Calu3 (cell line): ENCODE measurements at regions not wholly inside any gene's neighbourhood (a gene's known extent, or its start where the extent isn't known, plus 50 kb on each side); places are given as distances from the start of the nearest gene placed in this dataset.

ENCODE experiments used
- BruUV-seq: library from RNA; stranded (reverse); fragments of 400-500 nt; replicated peaks from 2 replicates; lab custom pipeline; 2021; lab: Mats Ljungman, UMichigan
- CTCF ChIA-PET: fragments of 300-600 bp; sonication (Branson Sonifier 250); formaldehyde crosslinking; loops from one replicate; lab custom pipeline; 2022; ENCODE audit warnings: antibody characterized with exemption; lab: Charles Lee
- DNase-seq: peaks from one replicate; pipeline ENCODE4 v3.0.0; 2022
- H3K27ac Mint-ChIP-seq: one replicate; pipeline ENCODE4 v1.8.0; 2022; ENCODE audit warnings: mixed read lengths; ENCODE audit not compliant: unreplicated experiment
- H3K27me3 Mint-ChIP-seq: one replicate; pipeline ENCODE4 v1.8.0; 2022; ENCODE audit warnings: mixed read lengths; ENCODE audit not compliant: unreplicated experiment
- H3K36me3 Mint-ChIP-seq: one replicate; pipeline ENCODE4 v1.8.0; 2022; ENCODE audit warnings: mild to moderate bottlenecking, moderate library complexity, mixed read lengths; ENCODE audit not compliant: insufficient read depth, unreplicated experiment
- H3K4me1 Mint-ChIP-seq: one replicate; pipeline ENCODE4 v1.8.0; 2022; ENCODE audit warnings: mild to moderate bottlenecking, low read depth, mixed read lengths; ENCODE audit not compliant: unreplicated experiment
- H3K4me3 Mint-ChIP-seq: one replicate; pipeline ENCODE4 v1.8.0; 2022; ENCODE audit warnings: mild to moderate bottlenecking, low read depth, moderate library complexity, mixed read lengths; ENCODE audit not compliant: unreplicated experiment
- H3K9me3 Mint-ChIP-seq: one replicate; pipeline ENCODE4 v1.8.0; 2022; ENCODE audit warnings: low read depth, mixed read lengths; ENCODE audit not compliant: unreplicated experiment
- CTCF ChIP-seq: fragments of 200-600 bp; IDR thresholded peaks from one replicate; pipeline ENCODE4 v1.8.0; 2022; ENCODE audit warnings: antibody characterized with exemption; ENCODE audit not compliant: unreplicated experiment
- intact Hi-C: fragments of 100-400 bp; cut with micrococcal nuclease; formaldehyde crosslinking; loops from one replicate; pipeline ENCODE4 v1.10.0; 2022; ENCODE audit not compliant: unreplicated experiment

- Mint-ChIP-seq H3K9me3 (no peaks in the 10 kb centered on the region), H3K4me1 (no peaks in the 10 kb centered on the region), H3K4me3 (no peak overlapping the region), H3K27me3 (no peaks in the 10 kb centered on the region), H3K27ac (no peak overlapping the region), H3K36me3 (no peaks in the 10 kb centered on the region)
- BruUV-seq = no TSS peak
- DNase-seq = no peak
- CTCF ChIA-PET = no interaction called here
- intact Hi-C loops = no loop called here
- no peak for TF ChIP-seq CTCF
These were observed 95.3 kb downstream of the RBM43 start for GRCh38 chr2:151166410-151166809.

GRCh38 chr2:151165105-151165684 is 96.5 kb downstream of the RBM43 start:
- CTCF ChIA-PET = no interaction called here
- DNase-seq = no peak
- intact Hi-C loops = no loop called here
- no peaks in the 10 kb centered on the region for H3K27me3 Mint-ChIP-seq
- no peak for TF ChIP-seq CTCF
- no peak overlapping the region for H3K27ac Mint-ChIP-seq
- H3K36me3 Mint-ChIP-seq = no peaks in the 10 kb centered on the region
- no peaks in the 10 kb centered on the region for H3K9me3 Mint-ChIP-seq
- no peaks in the 10 kb centered on the region for H3K4me1 Mint-ChIP-seq
- H3K4me3 Mint-ChIP-seq = no peak overlapping the region
- no TSS peak for BruUV-seq

GRCh38 chr2:151161821-151162551 is 99.7 kb downstream of the RBM43 start:
- no TSS peak for BruUV-seq
- DNase-seq = no peak
- H3K4me3 Mint-ChIP-seq = no peak overlapping the region
- intact Hi-C loops = no loop called here
- no peak for TF ChIP-seq CTCF
- H3K9me3 Mint-ChIP-seq = no peaks in the 10 kb centered on the region
- CTCF ChIA-PET = interaction anchor here (0.7 kb wide), 3 partner anchors 16 to 1915 kb away, joined by 3 to 4 read pairs (median 4); no protein-coding TSS in a partner anchor
- H3K27ac Mint-ChIP-seq = no peak overlapping the region
- H3K4me1 Mint-ChIP-seq = no peaks in the 10 kb centered on the region
- no peaks in the 10 kb centered on the region for H3K36me3 Mint-ChIP-seq
- H3K27me3 Mint-ChIP-seq = peaks cover 2% of the 10 kb centered on the region

GRCh38 chr2:151159109-151159662 is 102.5 kb downstream of the RBM43 start:
- H3K27ac Mint-ChIP-seq = no peak overlapping the region
- H3K36me3 Mint-ChIP-seq = no peaks in the 10 kb centered on the region
- no TSS peak for BruUV-seq
- H3K4me3 Mint-ChIP-seq = no peak overlapping the region
- intact Hi-C loops = no loop called here
- H3K27me3 Mint-ChIP-seq = peaks cover 17% of the 10 kb centered on the region
- no peak for DNase-seq
- no peaks in the 10 kb centered on the region for H3K4me1 Mint-ChIP-seq
- H3K9me3 Mint-ChIP-seq = no peaks in the 10 kb centered on the region
- no peak for TF ChIP-seq CTCF
- CTCF ChIA-PET = no interaction called here
